ENCODE measurements at regions not wholly inside any gene's neighbourhood (a gene's known extent, or its start where the extent isn't known, plus 50 kb on each side); places are given as distances from the start of the nearest gene placed in this dataset.
"Not testable (repeated sequence)": the region's sequence is repeated elsewhere in the genome, so short reads cannot be mapped to it uniquely, and the experiment has no call there.

- Mint-ChIP-seq H3K9me3 (peaks cover 0 to 9% (median 3%) of the 10 kb centered on the region in 3 donors), H3K36me3 (no peaks in the 10 kb centered on the region), H3K4me1 (peaks cover 31 to 60% (median 36%) of the 10 kb centered on the region in 3 donors), H3K27ac (peak overlapping the region; percentile 95 to 99), H3K27me3 (no peaks in the 10 kb centered on the region), H3K4me3 (no peak overlapping the region)
- CTCF ChIA-PET = no interaction called here
- no peaks in the 10 kb centered on the region for H3K27me3 ChIP-seq (replicated peaks in 1 of 2; ENCODE audit: control insufficient read depth in 2 of 2, extremely low read depth in 1 of 2, insufficient read depth in 2 of 2, low read length in 1 of 2)
- no peak for DNase-seq
- no peak for ATAC-seq (replicated peaks in 1 of 4)
- H3K4me1 ChIP-seq (ENCODE audit: control insufficient read depth in 1 of 2, extremely low read depth in 1 of 2, insufficient read depth in 2 of 2, low read length in 2 of 2) = peaks cover 16 to 36% of the 10 kb centered on the region in 2 experiments
- POLR2A ChIA-PET = interaction anchor here in 1 of 2 donors (0.6 kb wide), 1 partner anchor 74 kb away, joined by 4 read pairs; no protein-coding TSS in a partner anchor
- no peaks in the 10 kb centered on the region for H3K36me3 ChIP-seq (ENCODE audit: control insufficient read depth in 2 of 2, extremely low read depth in 1 of 2, insufficient read depth in 1 of 2, low read length in 1 of 2)
- 100% methylated on average over 4 of the region's 5 CpGs for WGBS (ENCODE audit: insufficient coverage)
- no peaks in the 10 kb centered on the region for H3K9me3 ChIP-seq
- H3K27ac ChIP-seq (ENCODE audit: low read length) = peak overlapping the region; percentile 88
- no peak overlapping the region for H3K4me3 ChIP-seq (ENCODE audit: control insufficient read depth in 1 of 2, extremely low read depth in 1 of 2, low read length in 1 of 2)
Measured at GRCh38 chr5:56668996-56669395, 146.4 kb upstream of the MAP3K1 start.

DNA sequence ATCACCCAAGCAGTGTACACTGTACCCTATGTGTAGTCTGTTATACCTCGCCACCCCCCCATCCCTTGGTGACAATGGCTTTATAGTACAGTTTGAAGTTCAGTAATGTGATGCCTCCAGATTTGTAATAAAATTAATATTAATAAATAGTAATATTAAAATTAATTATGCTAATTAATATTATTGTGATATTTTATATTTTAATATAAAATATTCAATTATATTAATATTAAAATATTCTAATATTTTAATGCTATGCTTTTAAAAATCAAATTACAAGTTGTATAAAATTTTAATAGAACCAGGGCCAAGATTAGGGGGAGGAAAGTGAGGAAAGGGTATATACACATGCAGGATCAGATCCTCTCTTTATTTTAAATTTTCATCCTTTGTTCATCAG, 147.7 kb upstream of the MAP3K1 start:
- H3K4me3 ChIP-seq (ENCODE audit: control insufficient read depth in 1 of 2, extremely low read depth in 1 of 2, low read length in 1 of 2) = no peak overlapping the region
- H3K27ac ChIP-seq (ENCODE audit: low read length) = no peak overlapping the region
- DNase-seq (no peak), ATAC-seq (replicated peaks in 1 of 4) (no peak)
- POLR2A ChIA-PET = interaction anchor here in 1 of 2 donors (0.6 kb wide), 1 partner anchor 62 kb away, joined by 3 read pairs; no protein-coding TSS in a partner anchor
- Mint-ChIP-seq H3K4me1 (peaks cover 22 to 53% (median 27%) of the 10 kb centered on the region in 3 donors), H3K27me3 (no peaks in the 10 kb centered on the region), H3K4me3 (no peak overlapping the region), H3K27ac (no peak overlapping the region), H3K9me3 (peaks cover 0 to 9% (median 3%) of the 10 kb centered on the region in 3 donors), H3K36me3 (no peaks in the 10 kb centered on the region)
- no peaks in the 10 kb centered on the region for H3K27me3 ChIP-seq (replicated peaks in 1 of 2; ENCODE audit: control insufficient read depth in 2 of 2, extremely low read depth in 1 of 2, insufficient read depth in 2 of 2, low read length in 1 of 2)
- CTCF ChIA-PET = no interaction called here
- no peaks in the 10 kb centered on the region for H3K9me3 ChIP-seq
- no peaks in the 10 kb centered on the region for H3K36me3 ChIP-seq (ENCODE audit: control insufficient read depth in 2 of 2, extremely low read depth in 1 of 2, insufficient read depth in 1 of 2, low read length in 1 of 2)
- no CpG with 5 or more reads among the region's 1 CpG for WGBS (ENCODE audit: insufficient coverage)
- H3K4me1 ChIP-seq (ENCODE audit: control insufficient read depth in 1 of 2, extremely low read depth in 1 of 2, insufficient read depth in 2 of 2, low read length in 2 of 2) = peaks cover 12 to 32% of the 10 kb centered on the region in 2 experiments

DNA sequence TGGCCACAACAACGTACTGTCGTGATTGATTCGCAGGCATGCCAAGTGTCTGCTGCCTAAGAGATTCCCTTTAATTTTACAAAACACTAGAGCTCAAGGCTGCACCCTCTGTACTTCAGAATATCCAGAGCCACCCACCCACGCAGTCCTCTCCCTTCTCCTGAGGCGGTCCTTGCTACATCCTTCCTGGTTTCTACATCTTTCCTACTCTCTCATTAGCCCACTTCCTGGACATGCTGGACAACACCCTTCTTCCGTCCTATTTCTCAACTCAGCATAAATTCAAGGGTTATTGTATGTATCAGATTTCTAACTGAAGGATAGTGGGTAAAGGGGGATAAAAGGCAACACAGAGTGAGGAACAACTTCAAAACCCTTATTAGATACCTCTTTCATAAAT, 148.4 kb upstream of the MAP3K1 start:
- Mint-ChIP-seq H3K4me3 (no peak overlapping the region), H3K9me3 (peaks cover 0 to 9% (median 3%) of the 10 kb centered on the region in 3 donors), H3K27ac (no peak overlapping the region), H3K4me1 (peaks cover 22 to 53% (median 28%) of the 10 kb centered on the region in 3 donors), H3K27me3 (no peaks in the 10 kb centered on the region), H3K36me3 (no peaks in the 10 kb centered on the region)
- Histone ChIP-seq H3K4me3 (ENCODE audit: control insufficient read depth in 1 of 2, extremely low read depth in 1 of 2, low read length in 1 of 2) (no peak overlapping the region), H3K36me3 (ENCODE audit: control insufficient read depth in 2 of 2, extremely low read depth in 1 of 2, insufficient read depth in 1 of 2, low read length in 1 of 2) (no peaks in the 10 kb centered on the region), H3K4me1 (ENCODE audit: control insufficient read depth in 1 of 2, extremely low read depth in 1 of 2, insufficient read depth in 2 of 2, low read length in 2 of 2) (peaks cover 10 to 31% of the 10 kb centered on the region in 2 experiments), H3K27ac (ENCODE audit: low read length) (no peak overlapping the region), H3K9me3 (no peaks in the 10 kb centered on the region), H3K27me3 (replicated peaks in 1 of 2; ENCODE audit: control insufficient read depth in 2 of 2, extremely low read depth in 1 of 2, insufficient read depth in 2 of 2, low read length in 1 of 2) (no peaks in the 10 kb centered on the region)
- ChIA-PET POLR2A (no interaction called here), CTCF (no interaction called here)
- WGBS (ENCODE audit: insufficient coverage) = 92% methylated on average over 5 of the region's 6 CpGs
- DNase-seq (no peak), ATAC-seq (replicated peaks in 1 of 4) (no peak)

DNA sequence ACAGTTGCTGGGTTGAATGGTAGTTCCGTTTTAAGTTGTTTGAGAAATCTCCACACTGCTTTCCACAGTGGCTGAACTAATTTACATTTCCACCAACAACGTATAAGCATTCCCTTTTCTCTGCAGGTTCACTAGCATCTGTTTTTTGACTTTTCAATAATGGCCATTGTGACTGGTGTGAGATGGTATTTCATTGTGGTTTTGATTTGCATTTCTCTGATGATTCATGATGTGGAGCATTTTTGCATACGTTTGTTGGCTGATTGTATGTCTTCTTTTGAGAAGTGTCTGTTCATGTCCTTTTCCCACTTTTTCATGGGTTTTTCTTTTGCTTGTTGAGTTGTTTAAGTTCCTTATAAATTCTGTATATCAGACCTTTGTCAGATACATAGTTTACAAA, 150.2 kb upstream of the MAP3K1 start:
- H3K9me3 ChIP-seq; DNase-seq; H3K27ac ChIP-seq (ENCODE audit: low read length); H3K27ac Mint-ChIP-seq; CTCF ChIA-PET; H3K4me3 ChIP-seq (ENCODE audit: control insufficient read depth in 1 of 2, extremely low read depth in 1 of 2, low read length in 1 of 2); H3K36me3 ChIP-seq (ENCODE audit: control insufficient read depth in 2 of 2, extremely low read depth in 1 of 2, insufficient read depth in 1 of 2, low read length in 1 of 2); ATAC-seq (replicated peaks in 1 of 4); H3K36me3 Mint-ChIP-seq; POLR2A ChIA-PET; H3K9me3 Mint-ChIP-seq; H3K27me3 ChIP-seq (replicated peaks in 1 of 2; ENCODE audit: control insufficient read depth in 2 of 2, extremely low read depth in 1 of 2, insufficient read depth in 2 of 2, low read length in 1 of 2); H3K27me3 Mint-ChIP-seq; H3K4me3 Mint-ChIP-seq: not testable (repeated sequence)
- peaks cover 8 to 17% of the 10 kb centered on the region in 2 experiments for H3K4me1 ChIP-seq (ENCODE audit: control insufficient read depth in 1 of 2, extremely low read depth in 1 of 2, insufficient read depth in 2 of 2, low read length in 2 of 2)
- H3K4me1 Mint-ChIP-seq = peaks cover 17 to 40% (median 17%) of the 10 kb centered on the region in 3 donors
- no CpG with 5 or more reads among the region's 3 CpGs for WGBS (ENCODE audit: insufficient coverage)

DNA sequence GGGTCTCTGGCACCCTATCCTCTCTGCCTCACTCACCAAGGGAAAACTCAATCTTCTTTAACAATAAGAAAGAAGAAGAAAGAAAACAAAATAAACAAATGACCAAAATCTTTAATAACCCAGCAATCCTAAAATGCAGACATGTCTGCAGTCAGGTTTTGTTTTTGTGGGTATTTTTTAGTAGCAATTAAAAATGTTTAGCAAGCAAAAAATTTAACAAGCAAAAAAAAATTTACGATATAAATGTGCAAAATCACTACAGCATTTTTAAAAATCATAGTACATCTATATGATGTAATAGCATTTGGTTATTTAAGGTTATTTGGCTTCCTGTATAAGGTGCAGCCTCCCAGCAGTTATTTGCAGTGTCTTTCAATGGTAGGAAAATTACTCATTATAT, 151.3 kb upstream of the MAP3K1 start:
- ChIA-PET POLR2A (no interaction called here), CTCF (no interaction called here)
- Mint-ChIP-seq H3K27ac (no peak overlapping the region), H3K4me3 (no peak overlapping the region), H3K9me3 (peaks cover 0 to 9% (median 0%) of the 10 kb centered on the region in 3 donors), H3K4me1 (peaks cover 6 to 31% (median 11%) of the 10 kb centered on the region in 3 donors), H3K27me3 (no peaks in the 10 kb centered on the region), H3K36me3 (no peaks in the 10 kb centered on the region)
- Histone ChIP-seq H3K9me3 (no peaks in the 10 kb centered on the region), H3K27me3 (replicated peaks in 1 of 2; ENCODE audit: control insufficient read depth in 2 of 2, extremely low read depth in 1 of 2, insufficient read depth in 2 of 2, low read length in 1 of 2) (no peaks in the 10 kb centered on the region), H3K4me3 (ENCODE audit: control insufficient read depth in 1 of 2, extremely low read depth in 1 of 2, low read length in 1 of 2) (no peak overlapping the region), H3K36me3 (ENCODE audit: control insufficient read depth in 2 of 2, extremely low read depth in 1 of 2, insufficient read depth in 1 of 2, low read length in 1 of 2) (no peaks in the 10 kb centered on the region), H3K4me1 (ENCODE audit: control insufficient read depth in 1 of 2, extremely low read depth in 1 of 2, insufficient read depth in 2 of 2, low read length in 2 of 2) (peaks cover 0 to 9% of the 10 kb centered on the region in 2 experiments), H3K27ac (ENCODE audit: low read length) (no peak overlapping the region)
- no peak for DNase-seq
- WGBS (ENCODE audit: insufficient coverage) = no CpG with 5 or more reads among the region's 1 CpG
- ATAC-seq (replicated peaks in 1 of 4) = no peak

- no peaks in the 10 kb centered on the region for H3K36me3 Mint-ChIP-seq
- H3K9me3 Mint-ChIP-seq = peaks cover 0 to 9% (median 0%) of the 10 kb centered on the region in 3 donors
- H3K4me3 Mint-ChIP-seq = no peak overlapping the region
- ChIA-PET CTCF (no interaction called here), POLR2A (no interaction called here)
- ATAC-seq (replicated peaks in 1 of 4) (no peak), DNase-seq (no peak)
- H3K4me1 ChIP-seq (ENCODE audit: control insufficient read depth in 1 of 2, extremely low read depth in 1 of 2, insufficient read depth in 2 of 2, low read length in 2 of 2) = peaks cover 0 to 4% of the 10 kb centered on the region in 2 experiments
- no peaks in the 10 kb centered on the region for H3K36me3 ChIP-seq (ENCODE audit: control insufficient read depth in 2 of 2, extremely low read depth in 1 of 2, insufficient read depth in 1 of 2, low read length in 1 of 2)
- H3K27me3 Mint-ChIP-seq = no peaks in the 10 kb centered on the region
- H3K4me3 ChIP-seq (ENCODE audit: control insufficient read depth in 1 of 2, extremely low read depth in 1 of 2, low read length in 1 of 2) = no peak overlapping the region
- no peaks in the 10 kb centered on the region for H3K9me3 ChIP-seq
- 83% methylated on average over 2 of the region's 4 CpGs for WGBS (ENCODE audit: insufficient coverage)
- H3K27ac Mint-ChIP-seq = no peak overlapping the region
- no peak overlapping the region for H3K27ac ChIP-seq (ENCODE audit: low read length)
- H3K27me3 ChIP-seq (replicated peaks in 1 of 2; ENCODE audit: control insufficient read depth in 2 of 2, extremely low read depth in 1 of 2, insufficient read depth in 2 of 2, low read length in 1 of 2) = no peaks in the 10 kb centered on the region
- H3K4me1 Mint-ChIP-seq = peaks cover 4 to 29% (median 15%) of the 10 kb centered on the region in 3 donors
Measured at GRCh38 chr5:56663523-56663922, 151.8 kb upstream of the MAP3K1 start.

DNA sequence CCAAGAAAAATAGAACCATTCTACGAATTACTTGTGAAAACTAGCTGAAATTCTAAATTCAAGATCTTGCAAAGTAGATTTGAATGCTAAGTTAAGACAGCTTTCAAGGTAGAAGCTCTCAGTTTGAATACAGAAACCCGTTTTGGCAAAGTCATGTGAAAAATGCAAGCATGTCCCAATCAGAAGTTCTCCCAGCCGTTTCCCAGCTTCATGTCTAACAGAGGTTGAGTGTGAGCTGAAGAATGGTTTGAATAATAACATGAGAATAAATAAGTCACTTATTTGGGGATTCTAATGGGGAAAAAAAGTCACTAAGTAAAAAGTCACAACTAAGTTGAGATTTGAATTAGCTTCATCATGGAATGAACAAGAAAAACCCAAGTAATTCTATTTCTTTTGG, 152.5 kb upstream of the MAP3K1 start:
- no peak overlapping the region for H3K4me3 ChIP-seq (ENCODE audit: control insufficient read depth in 1 of 2, extremely low read depth in 1 of 2, low read length in 1 of 2)
- no peaks in the 10 kb centered on the region for H3K27me3 Mint-ChIP-seq
- H3K27ac Mint-ChIP-seq = no peak overlapping the region
- no peaks in the 10 kb centered on the region for H3K36me3 ChIP-seq (ENCODE audit: control insufficient read depth in 2 of 2, extremely low read depth in 1 of 2, insufficient read depth in 1 of 2, low read length in 1 of 2)
- DNase-seq (no peak), ATAC-seq (replicated peaks in 1 of 4) (no peak)
- peaks cover 0 to 9% (median 0%) of the 10 kb centered on the region in 3 donors for H3K9me3 Mint-ChIP-seq
- H3K27me3 ChIP-seq (replicated peaks in 1 of 2; ENCODE audit: control insufficient read depth in 2 of 2, extremely low read depth in 1 of 2, insufficient read depth in 2 of 2, low read length in 1 of 2) = no peaks in the 10 kb centered on the region
- WGBS (ENCODE audit: insufficient coverage) = 57% methylated on average over 1 of the region's 3 CpGs
- ChIA-PET POLR2A (interaction anchor here (0.6 to 0.7 kb wide), 3 partner anchors 560 to 1012 kb away, joined by 3 to 5 read pairs (median 5); no protein-coding TSS in a partner anchor), CTCF (no interaction called here)
- H3K9me3 ChIP-seq = no peaks in the 10 kb centered on the region
- H3K4me1 Mint-ChIP-seq = peaks cover 4 to 25% (median 17%) of the 10 kb centered on the region in 3 donors
- H3K27ac ChIP-seq (ENCODE audit: low read length) = no peak overlapping the region
- no peaks in the 10 kb centered on the region for H3K36me3 Mint-ChIP-seq
- H3K4me1 ChIP-seq (ENCODE audit: control insufficient read depth in 1 of 2, extremely low read depth in 1 of 2, insufficient read depth in 2 of 2, low read length in 2 of 2) = no peaks in the 10 kb centered on the region
- no peak overlapping the region for H3K4me3 Mint-ChIP-seq
